Astrocyte of the cerebellum (primary cell): ENCODE measurements at regions not wholly inside any gene's neighbourhood (a gene's known extent, or its start where the extent isn't known, plus 50 kb on each side); places are given as distances from the start of the nearest gene placed in this dataset.

Experiments used
- DNase-seq: peaks from one replicate; pipeline ENCODE4 v3.0.0-alpha.2; 2011; ENCODE audit warnings: low read depth
- H3K4me3 ChIP-seq: 2 replicates; pipeline ENCODE4 v1.5.1; 2011; ENCODE audit warnings: mild to moderate bottlenecking, low read depth, low read length, moderate library complexity
- CTCF ChIP-seq: IDR thresholded peaks from 2 replicates; pipeline ENCODE4 v1.5.1; 2012; ENCODE audit warnings: low read length, low read depth, moderate library complexity, mild to moderate bottlenecking; ENCODE audit errors: missing control alignments
- in situ Hi-C: cut with HindIII; loops from 2 replicates; pipeline ENCODE4 v1.10.0; 2017; ENCODE audit warnings: low sequenced_read_pairs

GRCh38 chr12:24021164-24021502 lies 71.7 kb upstream of the SOX5 start:
- in situ Hi-C loops, result no loop called here
- H3K4me3 ChIP-seq, result no peak overlapping the region
- no peak for DNase-seq
- no peak for TF ChIP-seq CTCF

- H3K4me3 ChIP-seq, result no peak overlapping the region
- no peak for TF ChIP-seq CTCF
- in situ Hi-C loops, result no loop called here
- DNase-seq, result no peak
Observed at GRCh38 chr12:24020397-24021163, 71.1 kb upstream of the SOX5 start.

GRCh38 chr12:24015833-24016160 lies 66.3 kb upstream of the SOX5 start:
- DNase-seq, result no peak
- no peak overlapping the region for H3K4me3 ChIP-seq
- no peak for TF ChIP-seq CTCF
- in situ Hi-C loops, result no loop called here

- in situ Hi-C loops, result no loop called here
- H3K4me3 ChIP-seq, result no peak overlapping the region
- no peak for DNase-seq
- TF ChIP-seq CTCF, result no peak
Observed at GRCh38 chr12:24014915-24015832, 65.7 kb upstream of the SOX5 start.

GRCh38 chr12:24014240-24014639 lies 64.8 kb upstream of the SOX5 start:
- H3K4me3 ChIP-seq, result no peak overlapping the region
- TF ChIP-seq CTCF, result no peak
- in situ Hi-C loops, result no loop called here
- DNase-seq, result no peak

- DNase-seq, result no peak
- in situ Hi-C loops, result no loop called here
- H3K4me3 ChIP-seq, result no peak overlapping the region
- no peak for TF ChIP-seq CTCF
Observed at GRCh38 chr12:24012528-24012927, 63.1 kb upstream of the SOX5 start.
